BJ (cell line): ENCODE measurements at regions not wholly inside any gene's neighbourhood (a gene's known extent, or its start where the extent isn't known, plus 50 kb on each side); places are given as distances from the start of the nearest gene placed in this dataset.

Experiments
- CTCF ChIA-PET: fragments of 350-600 bp; formaldehyde crosslinking; extraction: SDS; loops from one replicate; lab custom pipeline; 2021; ENCODE audit warnings: antibody characterized with exemption, inconsistent platforms; lab: Yijun Ruan, JAX
- POLR2A ChIA-PET: fragments of 300-600 bp; sonication (Branson Sonifier 250); formaldehyde crosslinking; extraction: SDS; loops from one replicate; lab custom pipeline; 2021; ENCODE audit warnings: antibody characterized with exemption; lab: Charles Lee
- DNase-seq: peaks from one replicate; pipeline ENCODE4 v3.0.0-alpha.2; 2011; ENCODE audit warnings: low read depth
- H3K27me3 ChIP-seq: 2 replicates; pipeline ENCODE4 v1.6.0; 2011; ENCODE audit warnings: low read length; ENCODE audit not compliant: control insufficient read depth, insufficient read depth
- H3K36me3 ChIP-seq: 2 replicates; pipeline ENCODE4 v1.5.1; 2011; ENCODE audit warnings: low read length; ENCODE audit not compliant: control insufficient read depth, insufficient read depth
- H3K4me3 ChIP-seq: 2 replicates; pipeline ENCODE4 v1.5.1; 2011; ENCODE audit warnings: low read depth, mild to moderate bottlenecking, control low read depth, low read length
- TF ChIP-seq, protein P1 (sequence below): IDR thresholded peaks from 2 replicates; pipeline ENCODE4 v1.5.1; 2011; ENCODE audit warnings: low read depth, mild to moderate bottlenecking, control low read depth, inconsistent platforms, low read length, moderate library complexity; ENCODE audit not compliant: insufficient read depth

DNA sequence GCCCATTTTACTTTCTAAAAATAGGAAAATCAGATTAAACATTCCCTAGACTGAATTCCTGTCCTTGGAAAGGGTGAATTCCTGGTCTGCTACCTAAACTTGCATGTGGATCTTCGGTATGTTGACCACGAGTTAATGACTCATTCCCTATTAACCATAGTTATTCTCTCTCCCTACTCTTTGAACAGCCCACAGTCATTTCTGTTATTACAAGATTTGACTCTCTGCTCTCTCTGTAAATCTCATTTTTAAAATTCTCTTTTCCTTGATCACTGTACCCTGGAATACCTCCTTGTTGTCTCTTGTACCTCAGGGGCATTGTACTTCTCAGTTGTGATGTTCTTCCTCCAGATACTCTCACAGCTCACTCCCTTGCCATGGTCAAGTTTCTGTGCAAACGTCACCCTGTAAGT, 92.0 kb upstream of the GULP1 start:
- CTCF ChIA-PET: interaction anchor here (0.9 kb wide), 1 partner anchor 12 kb away, joined by 3 read pairs; no protein-coding TSS in a partner anchor
- H3K27me3 ChIP-seq: no peaks in the 10 kb centered on the region
- POLR2A ChIA-PET: interaction anchor here (0.6 kb wide), 1 partner anchor 9 kb away, joined by 3 read pairs; no protein-coding TSS in a partner anchor
- no peak overlapping the region for H3K4me3 ChIP-seq
- H3K36me3 ChIP-seq: no peaks in the 10 kb centered on the region
- TF ChIP-seq, protein P1, sequence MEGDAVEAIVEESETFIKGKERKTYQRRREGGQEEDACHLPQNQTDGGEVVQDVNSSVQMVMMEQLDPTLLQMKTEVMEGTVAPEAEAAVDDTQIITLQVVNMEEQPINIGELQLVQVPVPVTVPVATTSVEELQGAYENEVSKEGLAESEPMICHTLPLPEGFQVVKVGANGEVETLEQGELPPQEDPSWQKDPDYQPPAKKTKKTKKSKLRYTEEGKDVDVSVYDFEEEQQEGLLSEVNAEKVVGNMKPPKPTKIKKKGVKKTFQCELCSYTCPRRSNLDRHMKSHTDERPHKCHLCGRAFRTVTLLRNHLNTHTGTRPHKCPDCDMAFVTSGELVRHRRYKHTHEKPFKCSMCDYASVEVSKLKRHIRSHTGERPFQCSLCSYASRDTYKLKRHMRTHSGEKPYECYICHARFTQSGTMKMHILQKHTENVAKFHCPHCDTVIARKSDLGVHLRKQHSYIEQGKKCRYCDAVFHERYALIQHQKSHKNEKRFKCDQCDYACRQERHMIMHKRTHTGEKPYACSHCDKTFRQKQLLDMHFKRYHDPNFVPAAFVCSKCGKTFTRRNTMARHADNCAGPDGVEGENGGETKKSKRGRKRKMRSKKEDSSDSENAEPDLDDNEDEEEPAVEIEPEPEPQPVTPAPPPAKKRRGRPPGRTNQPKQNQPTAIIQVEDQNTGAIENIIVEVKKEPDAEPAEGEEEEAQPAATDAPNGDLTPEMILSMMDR: no peak
- DNase-seq: peak; percentile 82

DNA sequence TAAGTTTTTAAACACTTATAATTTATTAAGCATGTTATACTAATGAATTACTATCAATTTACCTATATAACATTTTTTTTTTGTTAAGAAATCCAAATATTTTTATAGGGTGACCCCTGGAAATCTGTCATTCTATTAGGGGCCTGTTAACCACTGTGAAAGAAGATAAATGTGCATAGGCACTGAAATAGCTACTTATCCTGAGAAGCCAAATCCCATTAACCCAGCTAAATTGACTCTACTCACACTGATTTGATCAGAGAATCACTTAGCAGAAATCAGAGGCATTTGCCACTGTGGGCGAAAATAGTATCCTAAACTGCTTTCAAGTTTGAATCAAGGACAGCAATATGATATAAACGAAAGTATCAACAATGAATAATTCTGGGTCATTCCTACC, 90.0 kb upstream of the GULP1 start:
- DNase-seq: no peak
- TF ChIP-seq, protein P1: no peak
- ChIA-PET CTCF (interaction anchor here (0.5 to 0.6 kb wide), 2 partner anchors 23 to 42 kb away, joined by 3 read pairs; no protein-coding TSS in a partner anchor), POLR2A (no interaction called here)
- no peak overlapping the region for H3K4me3 ChIP-seq
- no peaks in the 10 kb centered on the region for H3K36me3 ChIP-seq
- H3K27me3 ChIP-seq: no peaks in the 10 kb centered on the region

DNA sequence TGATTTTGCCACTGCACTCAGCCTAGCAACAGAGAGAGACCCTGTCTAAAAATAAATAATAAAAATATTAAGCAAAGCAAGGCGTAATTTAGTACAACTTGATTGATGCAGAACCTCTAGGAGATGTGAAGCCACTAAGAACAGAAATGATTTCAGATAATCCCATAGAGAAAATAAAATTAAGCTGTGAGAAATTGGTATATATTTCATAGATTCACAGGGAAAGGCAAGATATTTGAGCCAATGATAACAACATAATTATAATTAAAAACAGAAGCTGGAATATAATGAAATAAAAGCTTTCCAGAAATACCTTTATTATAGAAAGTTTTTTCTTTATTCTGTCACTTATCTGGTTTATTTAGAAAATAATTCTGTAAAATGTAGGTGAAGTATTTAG, 88.9 kb upstream of the GULP1 start:
- CTCF ChIA-PET: no interaction called here
- POLR2A ChIA-PET: no interaction called here
- no peak overlapping the region for H3K4me3 ChIP-seq
- DNase-seq: no peak
- no peaks in the 10 kb centered on the region for H3K36me3 ChIP-seq
- TF ChIP-seq, protein P1: no peak
- no peaks in the 10 kb centered on the region for H3K27me3 ChIP-seq

DNA sequence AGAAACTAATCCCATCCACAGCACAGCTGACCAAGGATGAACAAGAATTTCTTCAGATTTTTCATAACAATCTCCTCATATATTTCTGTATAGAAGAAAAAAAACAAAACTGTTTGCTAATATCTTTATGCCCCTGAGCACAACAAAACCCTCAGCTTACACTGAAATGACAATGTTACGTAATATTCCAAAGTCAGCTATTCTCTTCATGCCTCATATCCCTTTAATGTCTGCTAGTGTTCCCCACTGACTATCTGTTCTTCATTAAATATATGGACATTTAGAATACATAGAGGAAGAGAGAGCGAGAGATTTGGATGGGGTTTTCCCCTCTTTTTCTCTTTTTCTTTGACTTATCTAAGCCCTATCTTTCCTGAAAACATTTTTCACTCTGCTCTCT, 87.9 kb upstream of the GULP1 start:
- H3K4me3 ChIP-seq: no peak overlapping the region
- no peaks in the 10 kb centered on the region for H3K27me3 ChIP-seq
- POLR2A ChIA-PET: no interaction called here
- no peaks in the 10 kb centered on the region for H3K36me3 ChIP-seq
- TF ChIP-seq, protein P1: no peak
- DNase-seq: no peak
- CTCF ChIA-PET: no interaction called here

DNA sequence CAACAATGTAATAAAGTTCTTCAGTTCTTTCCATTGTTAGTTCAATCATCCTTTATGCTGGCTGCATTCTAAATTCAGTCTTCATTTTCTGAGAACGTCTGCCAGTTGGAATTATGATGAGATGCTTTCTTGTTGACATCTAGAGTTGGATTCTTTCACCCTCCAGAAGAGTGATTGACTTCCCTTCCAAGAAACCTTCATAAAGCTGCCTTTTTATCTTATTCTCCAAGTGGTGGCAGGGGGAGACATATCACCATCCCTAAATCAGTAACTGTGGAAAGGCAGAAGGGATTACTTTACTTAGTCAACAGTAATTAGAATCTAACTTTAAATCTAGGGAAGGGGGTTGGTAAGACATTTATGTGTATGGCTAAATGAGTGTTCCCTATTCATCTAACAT, 86.8 kb upstream of the GULP1 start:
- CTCF ChIA-PET: no interaction called here
- TF ChIP-seq, protein P1: no peak
- POLR2A ChIA-PET: no interaction called here
- Histone ChIP-seq H3K27me3 (no peaks in the 10 kb centered on the region), H3K36me3 (no peaks in the 10 kb centered on the region), H3K4me3 (no peak overlapping the region)
- DNase-seq: no peak
